GM12878 (cell line): ENCODE measurements at regions not wholly inside any gene's neighbourhood (a gene's known extent, or its start where the extent isn't known, plus 50 kb on each side); places are given as distances from the start of the nearest gene placed in this dataset.
"Not testable (repeated sequence)": the region's sequence is repeated elsewhere in the genome, so short reads cannot be mapped to it uniquely, and the experiment has no call there.

Source experiments
- CBX5 ChIP-seq: sonication (generic); IDR thresholded peaks from 2 replicates; pipeline ENCODE4 v1.6.1; 2016; ENCODE audit warnings: low read depth, moderate library complexity, mild to moderate bottlenecking, inconsistent platforms
- MXI1 ChIP-seq: fragments of 150-350 bp; IDR thresholded peaks from 2 replicates; pipeline ENCODE4 v1.6.1; 2011; ENCODE audit warnings: low read depth, mild to moderate bottlenecking, inconsistent platforms, low read length, improper control_type of control experiment
- POLR2A ChIP-seq: IDR thresholded peaks from 2 replicates; pipeline ENCODE4 v1.6.1; 2011; ENCODE audit warnings: low read depth, mild to moderate bottlenecking, low read length
- POLR2AphosphoS5 ChIP-seq: IDR thresholded peaks from 2 replicates; pipeline ENCODE4 v1.6.1; 2011; ENCODE audit warnings: mild to moderate bottlenecking, low read length, inconsistent platforms
- SIX5 ChIP-seq: IDR thresholded peaks from 2 replicates; pipeline ENCODE4 v1.6.1; 2011; ENCODE audit warnings: mild to moderate bottlenecking, low read depth, low read length, moderate library complexity; ENCODE audit not compliant: severe bottlenecking
- SP1 ChIP-seq: IDR thresholded peaks from one replicate; pipeline ENCODE4 v1.6.1; 2011; ENCODE audit warnings: low read depth, low read length
- STAT3 ChIP-seq: IDR thresholded peaks from 2 replicates; pipeline ENCODE4 v1.6.1; 2011; ENCODE audit warnings: low read depth, low read length, improper control_type of control experiment
- TF ChIP-seq, protein P1 (sequence below), 3 experiments: IDR thresholded peaks in 2 of 3; conservative IDR thresholded peaks in 1 of 3; 2 replicates each; pipeline ENCODE4 v1.5.1; 2011; ENCODE audit warnings: low read depth in 3 of 3, low read length in 3 of 3, mild to moderate bottlenecking in 3 of 3, control low read depth in 2 of 3, moderate library complexity in 2 of 3, inconsistent platforms in 1 of 3, mixed read lengths in 1 of 3; ENCODE audit not compliant: control insufficient read depth in 2 of 3, insufficient read depth in 1 of 3; ENCODE audit errors: extremely low read depth in 1 of 3
- TF ChIP-seq, protein P2 (sequence below): IDR thresholded peaks from 2 replicates; pipeline ENCODE4 v1.6.1; 2011; ENCODE audit warnings: low read depth, low read length, improper control_type of control experiment, borderline replicate concordance

DNA sequence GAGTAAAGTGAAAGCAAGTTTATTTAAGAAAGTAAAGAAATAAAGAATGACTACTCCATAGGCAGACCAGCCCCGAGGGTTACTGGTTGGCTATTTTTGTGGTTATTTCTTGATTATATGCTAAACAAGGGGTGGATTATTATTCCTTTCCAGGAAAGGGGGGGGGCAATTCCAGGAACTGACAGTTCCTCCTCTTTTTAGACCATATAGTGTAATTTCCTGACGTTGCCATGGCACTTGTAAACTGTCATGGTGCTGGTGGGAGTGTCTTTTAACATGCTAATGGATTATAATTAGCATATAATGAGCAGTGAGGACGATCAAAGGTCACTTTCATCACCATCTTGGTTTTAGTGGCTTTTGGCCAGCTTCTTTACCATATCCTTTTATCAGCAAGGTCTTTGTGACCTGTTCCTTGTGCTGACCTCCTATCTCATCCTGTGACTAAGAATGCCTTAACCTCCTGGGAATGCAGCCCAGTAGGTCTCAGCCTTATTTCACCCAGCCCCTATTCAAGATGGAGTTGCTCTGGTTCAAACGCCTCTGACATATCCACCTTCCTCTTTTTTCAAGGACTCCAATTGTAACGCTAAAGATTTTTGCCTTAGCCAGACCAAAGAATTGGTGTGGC is 104.1 kb downstream of the FAM72C start:
- TF ChIP-seq, protein P1, sequence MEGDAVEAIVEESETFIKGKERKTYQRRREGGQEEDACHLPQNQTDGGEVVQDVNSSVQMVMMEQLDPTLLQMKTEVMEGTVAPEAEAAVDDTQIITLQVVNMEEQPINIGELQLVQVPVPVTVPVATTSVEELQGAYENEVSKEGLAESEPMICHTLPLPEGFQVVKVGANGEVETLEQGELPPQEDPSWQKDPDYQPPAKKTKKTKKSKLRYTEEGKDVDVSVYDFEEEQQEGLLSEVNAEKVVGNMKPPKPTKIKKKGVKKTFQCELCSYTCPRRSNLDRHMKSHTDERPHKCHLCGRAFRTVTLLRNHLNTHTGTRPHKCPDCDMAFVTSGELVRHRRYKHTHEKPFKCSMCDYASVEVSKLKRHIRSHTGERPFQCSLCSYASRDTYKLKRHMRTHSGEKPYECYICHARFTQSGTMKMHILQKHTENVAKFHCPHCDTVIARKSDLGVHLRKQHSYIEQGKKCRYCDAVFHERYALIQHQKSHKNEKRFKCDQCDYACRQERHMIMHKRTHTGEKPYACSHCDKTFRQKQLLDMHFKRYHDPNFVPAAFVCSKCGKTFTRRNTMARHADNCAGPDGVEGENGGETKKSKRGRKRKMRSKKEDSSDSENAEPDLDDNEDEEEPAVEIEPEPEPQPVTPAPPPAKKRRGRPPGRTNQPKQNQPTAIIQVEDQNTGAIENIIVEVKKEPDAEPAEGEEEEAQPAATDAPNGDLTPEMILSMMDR (IDR thresholded peaks at IDR 0.05 in 2 of 3, conservative IDR thresholded peaks at IDR 0.05 in 1 of 3; ENCODE audit: control insufficient read depth in 2 of 3, extremely low read depth in 1 of 3, insufficient read depth in 1 of 3, low read depth in 3 of 3, low read length in 3 of 3): not testable (repeated sequence)
- not testable (repeated sequence) for TF ChIP-seq SIX5, SP1, POLR2AphosphoS5, POLR2A, CBX5, STAT3, MXI1
- TF ChIP-seq, protein P2, sequence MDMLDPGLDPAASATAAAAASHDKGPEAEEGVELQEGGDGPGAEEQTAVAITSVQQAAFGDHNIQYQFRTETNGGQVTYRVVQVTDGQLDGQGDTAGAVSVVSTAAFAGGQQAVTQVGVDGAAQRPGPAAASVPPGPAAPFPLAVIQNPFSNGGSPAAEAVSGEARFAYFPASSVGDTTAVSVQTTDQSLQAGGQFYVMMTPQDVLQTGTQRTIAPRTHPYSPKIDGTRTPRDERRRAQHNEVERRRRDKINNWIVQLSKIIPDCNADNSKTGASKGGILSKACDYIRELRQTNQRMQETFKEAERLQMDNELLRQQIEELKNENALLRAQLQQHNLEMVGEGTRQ: not testable (repeated sequence)
